Omental fat pad (tissue), 3 donors: ENCODE measurements at regions not wholly inside any gene's neighbourhood (a gene's known extent, or its start where the extent isn't known, plus 50 kb on each side); places are given as distances from the start of the nearest gene placed in this dataset.

Experiments used
- ATAC-seq: fragments of 150-250 bp; one replicate; pipeline ENCODE4 v1.9.1; 2016; ENCODE audit warnings: mild to moderate bottlenecking, moderate library complexity; ENCODE audit not compliant: low FRiP score
- DNase-seq: peaks from one replicate; pipeline ENCODE4 v3.0.0-alpha.2; 2019; ENCODE audit warnings: low spot score
- CTCF ChIP-seq, 3 donors: fragments of 450-650 bp; IDR thresholded peaks; one replicate each; pipeline ENCODE4 v1.5.1; 2016 to 2017; ENCODE audit warnings: antibody characterized with exemption in 3 of 3, mild to moderate bottlenecking in 3 of 3, moderate library complexity in 2 of 3

DNA sequence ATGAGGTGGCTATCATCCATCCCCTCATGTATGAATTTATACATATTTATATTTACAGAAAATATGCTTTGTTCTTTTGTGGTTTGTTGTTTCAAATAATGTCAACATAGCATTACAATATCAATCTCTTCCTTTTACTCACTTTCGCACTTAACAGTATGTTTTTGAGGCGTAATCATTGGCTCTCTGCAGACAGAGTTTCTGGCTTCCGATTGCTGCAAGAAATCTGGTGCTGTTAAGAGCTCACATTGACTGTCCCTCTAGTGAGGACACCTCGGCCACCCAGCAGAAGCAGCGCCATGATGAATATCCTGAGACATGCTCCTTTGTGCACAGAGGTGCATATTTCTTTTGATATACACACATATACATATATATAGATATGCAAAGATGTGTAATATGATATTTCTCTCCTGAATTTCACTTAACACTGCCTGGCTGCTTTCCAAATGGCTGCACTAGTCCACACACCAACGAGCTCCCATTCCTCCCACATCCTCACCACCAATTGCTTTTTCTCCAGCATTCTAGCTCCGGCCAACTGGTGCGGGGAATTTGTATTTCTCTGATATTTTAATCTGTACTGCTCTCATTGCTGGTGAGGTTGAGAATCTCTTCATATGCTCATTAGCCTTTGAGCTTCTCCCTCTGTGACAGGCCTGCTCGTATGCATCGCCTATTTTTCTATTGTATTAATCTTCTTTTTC is 248.4 kb downstream of the SIPA1L2 start:
- no peak for TF ChIP-seq CTCF (IDR thresholded peaks at IDR 0.05)
- DNase-seq (no peak), ATAC-seq (no peak)

- TF ChIP-seq CTCF (IDR thresholded peaks at IDR 0.05), result no peak
- no peak for DNase-seq
- no peak for ATAC-seq
Observed at GRCh38 chr1:232380596-232380995, 249.3 kb downstream of the SIPA1L2 start.

DNA sequence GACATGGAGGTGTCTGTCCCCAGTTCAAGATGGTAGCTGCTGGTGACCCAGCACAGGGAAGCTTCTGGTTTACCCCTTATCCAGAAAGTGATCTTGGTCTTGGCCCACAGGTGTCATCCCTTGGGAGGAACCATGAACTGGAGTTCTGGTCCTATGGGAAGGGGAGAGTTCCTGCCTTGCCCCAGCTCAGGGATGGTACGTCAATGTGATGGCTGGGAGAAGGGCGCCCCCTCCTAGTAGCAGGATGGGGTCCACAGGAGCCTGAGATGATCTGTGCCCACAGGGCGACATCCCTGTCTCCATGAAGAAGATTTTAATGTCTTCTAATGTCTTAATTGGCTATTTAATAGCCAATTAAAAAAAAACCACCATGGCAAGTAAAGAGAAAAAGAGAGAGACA is 249.8 kb downstream of the SIPA1L2 start:
- ATAC-seq, result no peak

DNA sequence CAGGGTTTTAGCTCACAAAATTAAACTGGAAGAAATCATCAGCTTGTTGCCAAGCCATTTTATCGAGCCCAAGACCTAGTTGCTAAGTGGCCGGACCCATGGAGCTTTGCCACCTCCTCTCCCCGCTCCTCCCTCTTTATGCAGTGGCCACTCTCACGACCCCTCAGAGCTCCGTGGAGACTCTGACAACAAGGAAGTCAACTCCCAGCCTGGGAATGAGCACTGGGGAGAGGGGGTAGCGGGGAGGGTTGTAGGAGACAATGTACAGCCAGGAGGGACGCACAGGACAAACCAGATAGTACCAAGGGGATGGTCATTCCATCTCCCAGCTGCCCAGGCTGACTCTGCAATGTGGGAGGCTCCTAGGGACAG is 250.9 kb downstream of the SIPA1L2 start:
- no peak for TF ChIP-seq CTCF (IDR thresholded peaks at IDR 0.05)
- no peak for ATAC-seq
- no peak for DNase-seq

More for the DNA sequence above, 249.8 kb downstream of the SIPA1L2 start:
- DNase-seq, result no peak
- TF ChIP-seq CTCF (IDR thresholded peaks at IDR 0.05), result no peak

DNA sequence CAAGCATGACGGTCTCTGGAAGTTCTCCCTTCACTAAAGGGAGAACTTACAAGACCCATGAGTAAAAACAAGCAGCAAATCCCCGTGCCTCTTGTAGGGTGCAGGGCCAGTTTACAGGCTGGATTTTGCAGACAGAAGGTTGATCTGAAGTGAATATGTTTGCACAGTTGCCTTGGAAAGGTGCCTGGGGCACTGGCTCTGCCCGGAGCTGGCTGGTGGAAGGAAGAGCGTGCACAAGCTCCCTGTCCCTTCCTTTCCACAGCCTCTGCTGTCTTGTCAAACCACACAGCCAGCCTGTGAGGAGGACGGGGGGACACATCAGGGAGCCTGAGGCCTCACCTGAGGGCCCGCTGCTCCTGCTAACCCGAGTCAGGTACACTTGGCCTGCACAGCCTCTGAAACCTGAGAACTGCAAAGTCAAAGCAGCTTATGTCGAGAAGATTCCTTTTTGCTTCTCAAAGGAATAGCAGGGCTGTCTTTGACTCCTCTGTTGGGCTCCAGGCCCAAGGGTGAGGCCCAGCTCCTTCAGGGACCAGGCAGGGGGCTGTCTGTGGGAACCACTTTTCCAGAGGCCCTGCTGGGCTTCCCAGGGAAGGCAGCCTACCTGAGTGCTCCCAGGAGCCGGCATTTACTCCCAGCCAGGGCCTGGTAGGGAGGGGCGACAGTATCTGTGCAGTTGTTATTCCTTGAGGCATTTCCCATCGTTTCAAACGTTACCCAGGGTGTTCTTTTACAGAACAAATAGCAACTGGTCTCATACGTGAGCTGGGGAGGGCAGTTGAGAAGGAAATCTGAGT is 251.5 kb downstream of the SIPA1L2 start:
- no peak for ATAC-seq

DNA sequence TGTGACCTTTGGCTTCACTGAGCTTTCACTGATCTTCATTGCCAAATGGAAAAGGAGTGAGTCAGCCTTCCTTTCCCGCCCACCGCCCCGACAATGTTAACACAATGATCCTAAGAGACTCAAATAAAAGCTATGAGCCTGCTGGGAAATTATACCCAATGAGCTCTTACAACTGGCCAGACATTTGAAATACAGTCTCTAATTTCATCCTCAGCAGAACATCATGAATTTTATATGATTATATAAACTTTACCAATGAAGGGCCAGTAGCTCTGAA is 252.5 kb downstream of the SIPA1L2 start:
- no peak for DNase-seq
- ATAC-seq, result no peak
- TF ChIP-seq CTCF (IDR thresholded peaks at IDR 0.05), result no peak

More for the DNA sequence above, 251.5 kb downstream of the SIPA1L2 start:
- no peak for DNase-seq
- TF ChIP-seq CTCF (IDR thresholded peaks at IDR 0.05), result no peak
